ENCODE measurements at regions not wholly inside any gene's neighbourhood (a gene's known extent, or its start where the extent isn't known, plus 50 kb on each side); places are given as distances from the start of the nearest gene placed in this dataset.

DNA sequence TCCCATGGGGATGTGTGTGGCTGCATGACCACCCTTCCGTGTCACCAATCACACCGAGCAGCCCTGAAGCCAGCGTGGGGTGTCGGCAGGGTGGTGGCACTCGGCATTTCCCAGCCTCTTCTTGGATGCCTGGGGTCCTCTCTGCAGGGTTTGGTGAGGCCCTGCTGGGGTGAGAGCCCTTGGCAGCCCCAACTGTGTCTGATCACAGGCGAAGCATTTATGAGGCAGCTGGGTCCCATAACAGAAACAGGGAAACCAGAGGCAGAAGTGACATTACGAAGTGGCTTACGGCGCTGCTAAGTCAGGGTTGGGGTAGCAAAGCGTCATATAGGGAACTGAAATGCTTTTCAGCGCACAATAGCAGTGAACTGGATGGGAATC is 92.3 kb upstream of the SEPTIN5 start:
- H3K4me3 Mint-ChIP-seq, result no peak overlapping the region
- no peaks in the 10 kb centered on the region for H3K9me3 ChIP-seq (ENCODE audit: control insufficient read depth, insufficient read depth, low read length)
- no peak overlapping the region for H3K27ac Mint-ChIP-seq
- H3K4me3 ChIP-seq (ENCODE audit: low read length), result no peak overlapping the region
- no peaks in the 10 kb centered on the region for H3K36me3 Mint-ChIP-seq
- WGBS (ENCODE audit: insufficient coverage), result 67% methylated on average over 11 of the region's 11 CpGs
- H3K27ac ChIP-seq (ENCODE audit: low read length), result no peak overlapping the region
- no peaks in the 10 kb centered on the region for H3K9me3 Mint-ChIP-seq
- no peaks in the 10 kb centered on the region for H3K4me1 ChIP-seq (ENCODE audit: control insufficient read depth, insufficient read depth, low read length)
- TF ChIP-seq, protein P1, sequence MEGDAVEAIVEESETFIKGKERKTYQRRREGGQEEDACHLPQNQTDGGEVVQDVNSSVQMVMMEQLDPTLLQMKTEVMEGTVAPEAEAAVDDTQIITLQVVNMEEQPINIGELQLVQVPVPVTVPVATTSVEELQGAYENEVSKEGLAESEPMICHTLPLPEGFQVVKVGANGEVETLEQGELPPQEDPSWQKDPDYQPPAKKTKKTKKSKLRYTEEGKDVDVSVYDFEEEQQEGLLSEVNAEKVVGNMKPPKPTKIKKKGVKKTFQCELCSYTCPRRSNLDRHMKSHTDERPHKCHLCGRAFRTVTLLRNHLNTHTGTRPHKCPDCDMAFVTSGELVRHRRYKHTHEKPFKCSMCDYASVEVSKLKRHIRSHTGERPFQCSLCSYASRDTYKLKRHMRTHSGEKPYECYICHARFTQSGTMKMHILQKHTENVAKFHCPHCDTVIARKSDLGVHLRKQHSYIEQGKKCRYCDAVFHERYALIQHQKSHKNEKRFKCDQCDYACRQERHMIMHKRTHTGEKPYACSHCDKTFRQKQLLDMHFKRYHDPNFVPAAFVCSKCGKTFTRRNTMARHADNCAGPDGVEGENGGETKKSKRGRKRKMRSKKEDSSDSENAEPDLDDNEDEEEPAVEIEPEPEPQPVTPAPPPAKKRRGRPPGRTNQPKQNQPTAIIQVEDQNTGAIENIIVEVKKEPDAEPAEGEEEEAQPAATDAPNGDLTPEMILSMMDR (IDR thresholded peaks at IDR 0.05), result no peak
- H3K27me3 Mint-ChIP-seq (ENCODE audit: low read depth in 2 of 2), result no peaks in the 10 kb centered on the region
- no peaks in the 10 kb centered on the region for H3K4me1 Mint-ChIP-seq
- intact Hi-C loops (cut with micrococcal nuclease), result no loop called here
- no peaks in the 10 kb centered on the region for H3K36me3 ChIP-seq (ENCODE audit: control insufficient read depth, insufficient read depth, low read length)
- no peak for DNase-seq
- ATAC-seq, result no peak
- H3K27me3 ChIP-seq (ENCODE audit: control insufficient read depth, insufficient read depth, low read length), result no peaks in the 10 kb centered on the region

DNA sequence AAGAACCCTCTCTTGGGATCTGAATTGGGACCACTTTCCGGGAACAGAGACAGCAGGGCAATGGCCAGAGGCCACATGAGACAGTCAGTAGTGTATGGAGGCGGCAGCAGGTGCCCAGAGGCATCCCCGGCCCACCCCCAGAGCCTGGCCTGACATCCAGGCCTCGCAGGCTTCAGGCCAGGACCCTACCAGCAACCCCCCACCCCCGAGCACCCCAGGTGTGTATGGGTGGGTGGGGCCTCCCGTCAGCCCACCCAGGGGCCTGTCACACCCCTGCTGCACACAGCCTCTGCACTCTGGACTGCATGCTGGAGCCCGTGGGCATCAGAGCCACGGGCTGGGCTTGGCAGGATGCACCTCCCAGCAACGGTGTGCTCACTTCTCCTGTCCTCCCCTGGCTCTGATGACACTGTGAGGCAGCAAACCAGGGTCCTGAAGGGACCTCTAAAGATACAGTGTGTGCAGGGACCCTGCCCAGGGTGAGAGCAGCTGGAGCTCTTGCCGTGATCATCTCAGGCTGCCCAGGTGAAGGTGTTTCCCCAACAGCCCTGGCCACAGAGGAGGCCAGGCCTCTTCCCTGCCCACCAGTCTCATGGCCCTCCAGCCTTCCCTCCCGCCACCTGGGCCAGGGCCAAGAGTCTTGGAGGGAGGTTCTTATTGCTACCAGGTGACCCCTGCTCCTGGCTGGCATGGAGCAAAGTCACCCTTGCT is 88.8 kb upstream of the SEPTIN5 start:
- Histone ChIP-seq H3K4me3 (ENCODE audit: low read length) (no peak overlapping the region), H3K4me1 (ENCODE audit: control insufficient read depth, insufficient read depth, low read length) (no peaks in the 10 kb centered on the region), H3K9me3 (ENCODE audit: control insufficient read depth, insufficient read depth, low read length) (no peaks in the 10 kb centered on the region), H3K27me3 (ENCODE audit: control insufficient read depth, insufficient read depth, low read length) (no peaks in the 10 kb centered on the region), H3K27ac (ENCODE audit: low read length) (no peak overlapping the region), H3K36me3 (ENCODE audit: control insufficient read depth, insufficient read depth, low read length) (no peaks in the 10 kb centered on the region)
- Mint-ChIP-seq H3K27ac (no peak overlapping the region), H3K4me1 (peaks cover 0 to 5% of the 10 kb centered on the region in 2 donors), H3K4me3 (no peak overlapping the region), H3K36me3 (no peaks in the 10 kb centered on the region), H3K9me3 (no peaks in the 10 kb centered on the region), H3K27me3 (ENCODE audit: low read depth in 2 of 2) (no peaks in the 10 kb centered on the region)
- TF ChIP-seq, protein P1 (IDR thresholded peaks at IDR 0.05), result no peak
- no peak for DNase-seq
- no peak for ATAC-seq
- intact Hi-C loops (cut with micrococcal nuclease), result no loop called here
- 77% methylated on average over 9 of the region's 11 CpGs for WGBS (ENCODE audit: insufficient coverage)

DNA sequence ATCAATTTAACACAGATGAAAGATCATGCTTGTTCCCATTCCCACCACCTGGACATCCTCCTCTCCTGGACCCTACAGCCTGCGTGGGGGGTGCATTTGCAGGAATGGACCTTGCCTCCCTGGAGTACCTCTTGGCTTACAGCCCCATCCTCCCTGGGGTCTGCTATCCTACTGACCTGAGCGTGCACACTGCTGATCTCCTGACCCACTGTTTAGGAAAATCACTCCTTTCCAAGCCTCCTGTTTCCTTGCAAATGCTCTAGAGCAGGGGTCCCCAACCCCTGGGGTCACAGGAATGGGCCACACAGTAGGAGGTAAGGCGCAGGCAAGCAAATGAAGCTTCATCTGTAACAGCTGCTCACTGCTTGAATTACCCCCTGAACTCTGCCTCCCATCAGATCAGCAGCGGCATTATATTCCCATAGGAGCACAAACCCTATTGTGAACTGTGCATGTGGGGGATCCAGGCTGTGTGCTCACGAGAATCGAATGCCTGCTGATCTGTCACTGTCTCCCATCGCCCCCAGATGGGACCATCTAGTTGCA is 88.2 kb upstream of the SEPTIN5 start:
- no peak overlapping the region for H3K27ac Mint-ChIP-seq
- H3K36me3 Mint-ChIP-seq, result no peaks in the 10 kb centered on the region
- H3K4me1 Mint-ChIP-seq, result peaks cover 0 to 5% of the 10 kb centered on the region in 2 donors

More for the DNA sequence above, 88.2 kb upstream of the SEPTIN5 start:
- Histone ChIP-seq H3K27ac (ENCODE audit: low read length) (no peak overlapping the region), H3K36me3 (ENCODE audit: control insufficient read depth, insufficient read depth, low read length) (no peaks in the 10 kb centered on the region), H3K4me3 (ENCODE audit: low read length) (no peak overlapping the region), H3K27me3 (ENCODE audit: control insufficient read depth, insufficient read depth, low read length) (no peaks in the 10 kb centered on the region), H3K4me1 (ENCODE audit: control insufficient read depth, insufficient read depth, low read length) (no peaks in the 10 kb centered on the region), H3K9me3 (ENCODE audit: control insufficient read depth, insufficient read depth, low read length) (no peaks in the 10 kb centered on the region)
- no peak for ATAC-seq
- TF ChIP-seq, protein P1 (IDR thresholded peaks at IDR 0.05), result no peak
- 90% methylated on average over 7 of the region's 7 CpGs for WGBS (ENCODE audit: insufficient coverage)
- Mint-ChIP-seq H3K4me3 (no peak overlapping the region), H3K27me3 (ENCODE audit: low read depth in 2 of 2) (no peaks in the 10 kb centered on the region), H3K9me3 (no peaks in the 10 kb centered on the region)
- DNase-seq, result no peak
- intact Hi-C loops (cut with micrococcal nuclease), result no loop called here

Measured in natural killer cell (primary cell).